ACHN (cell line): ENCODE measurements at regions not wholly inside any gene's neighbourhood (a gene's known extent, or its start where the extent isn't known, plus 50 kb on each side); places are given as distances from the start of the nearest gene placed in this dataset.

Source experiments
- DNase-seq: peaks from one replicate; pipeline ENCODE4 v3.0.0-alpha.2; 2015
- in situ Hi-C: cut with HindIII; loops from 2 replicates; pipeline ENCODE4 v1.10.0; 2017; ENCODE audit warnings: low sequenced_read_pairs, low pct_ligation_motif_present, low pct_unique_long_range_greater_than_20kb

GRCh38 chr3:66761093-66761780 lies 236.9 kb upstream of the KBTBD8 start:
- in situ Hi-C loops, result no loop called here
- DNase-seq, result no peak

- in situ Hi-C loops, result no loop called here
- no peak for DNase-seq
Observed at GRCh38 chr3:66762916-66763693, 235.0 kb upstream of the KBTBD8 start.

DNA sequence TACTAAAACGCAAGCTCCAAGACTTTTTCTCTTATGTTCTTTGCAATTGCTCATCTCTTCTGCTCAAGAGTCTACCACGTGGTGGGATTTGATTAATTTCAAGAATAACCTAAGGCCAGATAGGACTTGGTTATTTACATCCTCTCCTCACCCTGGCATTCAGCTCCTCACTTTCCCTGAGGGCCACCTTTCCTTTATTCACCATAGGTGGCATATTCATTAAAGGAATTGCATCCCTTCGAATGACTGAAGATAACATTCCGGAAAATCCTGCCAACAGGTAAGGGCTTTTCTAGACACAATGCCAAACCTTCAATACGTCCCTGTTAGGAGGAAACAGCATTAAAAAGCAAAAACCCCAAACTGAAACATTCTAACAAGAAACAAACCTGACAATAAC lies 220.0 kb upstream of the KBTBD8 start:
- in situ Hi-C loops, result no loop called here

GRCh38 chr3:66778777-66779176 lies 219.3 kb upstream of the KBTBD8 start:
- in situ Hi-C loops, result no loop called here
- DNase-seq, result no peak

More for the DNA sequence above, 220.0 kb upstream of the KBTBD8 start:
- no peak for DNase-seq

- DNase-seq, result no peak
Observed at GRCh38 chr3:66785191-66785909, 212.8 kb upstream of the KBTBD8 start.

GRCh38 chr3:66789580-66790237 lies 208.4 kb upstream of the KBTBD8 start:
- in situ Hi-C loops, result no loop called here

More at GRCh38 chr3:66785191-66785909, 212.8 kb upstream of the KBTBD8 start:
- in situ Hi-C loops, result no loop called here

GRCh38 chr3:66792086-66792485 lies 206.0 kb upstream of the KBTBD8 start:
- no peak for DNase-seq

More at GRCh38 chr3:66789580-66790237, 208.4 kb upstream of the KBTBD8 start:
- no peak for DNase-seq

GRCh38 chr3:66795365-66795764 lies 202.7 kb upstream of the KBTBD8 start:
- in situ Hi-C loops, result no loop called here
- no peak for DNase-seq

More at GRCh38 chr3:66792086-66792485, 206.0 kb upstream of the KBTBD8 start:
- in situ Hi-C loops, result no loop called here

GRCh38 chr3:66796343-66796742 lies 201.8 kb upstream of the KBTBD8 start:
- DNase-seq, result no peak
- in situ Hi-C loops, result no loop called here

DNA sequence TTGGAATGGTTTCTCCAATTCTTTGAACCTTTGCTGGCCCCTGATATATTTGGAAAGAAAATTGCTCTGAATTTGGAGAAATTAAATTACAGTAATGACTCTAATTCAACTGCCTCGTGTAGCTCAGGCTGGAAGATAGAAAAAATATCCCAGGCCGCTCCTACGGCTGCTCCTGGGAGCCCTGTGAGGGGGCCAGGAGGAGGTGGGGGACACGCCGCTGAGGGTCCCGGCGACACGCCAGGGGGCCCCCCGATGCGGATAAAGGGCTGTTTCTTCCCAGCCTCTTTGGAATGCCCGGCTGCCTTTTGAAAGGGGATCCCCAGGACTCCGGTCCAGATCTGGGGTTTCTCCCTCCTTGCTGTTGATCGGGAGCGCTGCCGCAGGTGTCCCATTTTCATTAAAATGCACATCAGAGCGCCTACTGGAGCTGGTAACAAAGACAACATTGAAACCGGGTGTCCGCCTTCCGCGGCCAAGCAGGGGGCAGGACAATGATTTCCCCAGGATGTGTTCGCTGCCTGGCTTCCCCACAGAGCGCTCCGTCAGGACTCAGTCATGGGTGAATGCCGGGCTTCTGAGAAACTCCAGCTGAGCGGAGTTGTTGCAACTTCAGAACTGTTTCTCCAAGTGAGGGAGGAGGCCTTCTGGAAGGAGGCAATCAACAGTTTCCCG lies 200.1 kb upstream of the KBTBD8 start:
- in situ Hi-C loops, result no loop called here
- peak; percentile 69 for DNase-seq

- DNase-seq, result no peak
- in situ Hi-C loops, result no loop called here
Observed at GRCh38 chr3:66800941-66801545, 197.1 kb upstream of the KBTBD8 start.

GRCh38 chr3:66803206-66803605 lies 194.9 kb upstream of the KBTBD8 start:
- in situ Hi-C loops, result no loop called here

DNA sequence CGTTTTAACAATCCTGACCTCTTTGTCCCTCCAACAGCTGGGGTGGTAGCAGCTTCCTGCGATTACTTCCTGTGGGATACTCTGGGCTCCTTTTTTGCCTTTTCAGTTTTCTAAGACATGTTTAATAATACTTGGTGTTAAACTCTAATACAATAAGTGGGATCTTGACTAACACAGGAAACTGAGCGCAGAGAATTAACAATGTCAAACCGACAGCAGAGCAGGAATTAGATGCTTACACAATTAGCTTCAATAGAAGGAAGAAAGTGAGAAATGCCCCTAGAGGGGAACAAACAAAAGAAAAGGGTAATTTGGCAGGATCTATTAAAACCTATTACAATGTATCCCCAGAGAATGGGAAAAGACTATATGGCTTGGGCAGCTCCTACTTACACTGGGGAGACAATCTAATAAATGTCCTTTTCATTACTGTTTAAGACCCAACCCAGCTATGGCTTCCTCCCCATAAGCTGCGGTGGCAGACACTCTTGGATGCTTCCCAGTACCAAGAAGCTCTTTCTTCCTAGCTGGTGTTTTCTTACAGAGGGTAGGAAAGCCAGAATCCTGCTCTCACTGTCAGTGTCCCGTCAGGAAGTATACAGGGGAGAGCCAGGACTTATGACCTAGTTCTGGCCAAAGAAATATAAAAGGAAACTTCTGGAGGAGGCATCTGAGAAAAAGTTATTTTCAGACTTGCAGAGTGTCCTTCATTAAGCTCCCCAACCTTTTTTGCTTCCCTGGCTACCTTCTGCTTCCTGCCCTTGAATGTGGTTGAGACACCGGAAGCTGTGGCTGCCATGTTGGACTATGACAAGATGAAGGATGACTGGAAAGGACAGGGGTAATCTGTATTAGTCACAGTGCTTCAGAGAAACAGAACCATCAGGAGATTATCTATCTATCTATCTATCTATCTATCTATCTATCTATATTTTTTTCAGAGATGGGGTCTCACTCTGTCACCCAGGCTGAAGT lies 194.1 kb upstream of the KBTBD8 start:
- in situ Hi-C loops, result no loop called here
- no peak for DNase-seq

More at GRCh38 chr3:66803206-66803605, 194.9 kb upstream of the KBTBD8 start:
- no peak for DNase-seq

- no peak for DNase-seq
- in situ Hi-C loops, result no loop called here
Observed at GRCh38 chr3:66808891-66809594, 189.1 kb upstream of the KBTBD8 start.

DNA sequence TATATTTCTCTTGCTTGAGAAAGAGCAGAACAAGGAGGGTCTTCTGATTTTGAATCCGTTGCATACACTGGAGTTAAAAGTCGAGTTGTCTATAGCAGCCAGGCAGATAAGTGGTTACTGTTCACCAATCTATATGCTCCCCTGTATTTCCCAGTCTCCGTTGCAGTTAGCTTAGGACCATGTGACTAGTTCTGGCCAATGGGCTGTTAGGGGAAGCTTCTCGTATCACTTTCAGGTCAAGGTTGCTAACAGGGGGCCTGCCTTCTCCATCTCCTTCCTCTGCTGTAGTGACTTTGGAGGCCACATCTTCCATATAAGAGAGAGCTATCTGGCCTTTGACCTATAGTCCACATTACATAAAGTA lies 188.5 kb upstream of the KBTBD8 start:
- DNase-seq, result no peak
- in situ Hi-C loops, result no loop called here

DNA sequence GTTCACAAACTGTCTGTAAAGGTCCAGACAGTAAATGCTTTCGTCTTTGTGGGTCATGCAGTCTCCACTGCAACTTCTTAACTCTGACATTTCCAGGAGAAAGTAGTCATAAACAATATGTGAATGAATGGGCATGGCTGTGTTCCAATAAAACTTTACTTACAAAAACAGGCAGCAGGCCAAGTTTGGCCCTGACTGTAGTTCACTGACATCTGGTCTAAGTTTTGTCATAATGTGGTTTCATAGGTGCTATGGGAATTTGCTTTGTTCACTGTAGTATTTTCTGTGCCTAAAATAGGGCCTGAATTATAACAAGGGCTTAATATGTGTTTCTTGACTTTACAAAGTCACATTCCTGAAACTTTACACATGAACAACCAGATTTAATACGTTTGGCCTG lies 186.0 kb upstream of the KBTBD8 start:
- in situ Hi-C loops, result no loop called here
- no peak for DNase-seq
